HAP-1 (cell line): ENCODE measurements at regions not wholly inside any gene's neighbourhood (a gene's known extent, or its start where the extent isn't known, plus 50 kb on each side); places are given as distances from the start of the nearest gene placed in this dataset.
A peak's percentile ranks its signal among the peaks of the same experiment; 100 is the strongest.

Source experiments
- DNase-seq, 2 experiments: peaks; one replicate each; pipeline ENCODE4 v3.0.0-alpha.2; 2016 to 2020; ENCODE audit warnings: low spot score in 2 of 2
- H3K27me3 ChIP-seq: fragments of 250-450 bp; sonication (Bioruptor Pico); 2 replicates; pipeline ENCODE4 v1.5.1; 2020; ENCODE audit warnings: low read depth, mild to moderate bottlenecking, moderate library complexity
- H3K36me3 ChIP-seq: fragments of 250-450 bp; sonication (Bioruptor Pico); replicated peaks from 2 replicates; pipeline ENCODE4 v1.5.1; 2020; ENCODE audit warnings: mild to moderate bottlenecking
- H3K4me1 ChIP-seq: fragments of 250-450 bp; sonication (Bioruptor Pico); 2 replicates; pipeline ENCODE4 v1.5.1; 2020; ENCODE audit warnings: mild to moderate bottlenecking
- H3K4me3 ChIP-seq: fragments of 250-450 bp; sonication (Bioruptor Pico); 2 replicates; pipeline ENCODE4 v1.5.1; 2020; ENCODE audit warnings: mild to moderate bottlenecking, moderate library complexity
- H3K9me3 ChIP-seq: fragments of 250-450 bp; sonication (Bioruptor Pico); 2 replicates; pipeline ENCODE4 v1.5.1; 2020; ENCODE audit warnings: mild to moderate bottlenecking, moderate library complexity
- in situ Hi-C: fragments of 300-500 bp; cut with MboI; formaldehyde crosslinking; loops from 3 replicates; pipeline ENCODE4 v1.14.3; 2020; ENCODE audit warnings: low sequenced_read_pairs, inconsistent platforms, mixed read lengths

GRCh38 chr1:191953526-191953925 lies 204.7 kb upstream of the RGS18 start:
- Histone ChIP-seq H3K36me3 (no peaks in the 10 kb centered on the region), H3K27me3 (no peaks in the 10 kb centered on the region), H3K4me3 (no peak overlapping the region), H3K9me3 (no peaks in the 10 kb centered on the region), H3K4me1 (no peaks in the 10 kb centered on the region)
- in situ Hi-C loops = no loop called here
- no peak for DNase-seq

GRCh38 chr1:191959856-191960255 lies 198.4 kb upstream of the RGS18 start:
- in situ Hi-C loops = no loop called here
- DNase-seq = no peak
- H3K4me3 ChIP-seq = no peak overlapping the region

GRCh38 chr1:191963286-191963685 lies 195.0 kb upstream of the RGS18 start:
- DNase-seq = no peak
- Histone ChIP-seq H3K36me3 (no peaks in the 10 kb centered on the region), H3K27me3 (no peaks in the 10 kb centered on the region; the same call in 1 of the 2 replicates), H3K4me1 (no peaks in the 10 kb centered on the region), H3K4me3 (no peak overlapping the region), H3K9me3 (no peaks in the 10 kb centered on the region)
- in situ Hi-C loops = no loop called here

More at GRCh38 chr1:191959856-191960255, 198.4 kb upstream of the RGS18 start:
- no peaks in the 10 kb centered on the region for H3K27me3 ChIP-seq
- H3K9me3 ChIP-seq = no peaks in the 10 kb centered on the region
- no peaks in the 10 kb centered on the region for H3K36me3 ChIP-seq
- no peaks in the 10 kb centered on the region for H3K4me1 ChIP-seq

GRCh38 chr1:191963781-191964455 lies 194.3 kb upstream of the RGS18 start:
- Histone ChIP-seq H3K4me1 (no peaks in the 10 kb centered on the region), H3K27me3 (no peaks in the 10 kb centered on the region; the same call in 1 of the 2 replicates), H3K4me3 (no peak overlapping the region), H3K9me3 (no peaks in the 10 kb centered on the region), H3K36me3 (no peaks in the 10 kb centered on the region)
- DNase-seq = no peak
- in situ Hi-C loops = no loop called here

GRCh38 chr1:191969290-191969689 lies 189.0 kb upstream of the RGS18 start:
- in situ Hi-C loops = no loop called here
- Histone ChIP-seq H3K4me1 (no peaks in the 10 kb centered on the region), H3K36me3 (no peaks in the 10 kb centered on the region), H3K4me3 (no peak overlapping the region), H3K9me3 (no peaks in the 10 kb centered on the region), H3K27me3 (no peaks in the 10 kb centered on the region; the same call in 1 of the 2 replicates)
- no peak for DNase-seq

GRCh38 chr1:191970116-191970515 lies 188.1 kb upstream of the RGS18 start:
- in situ Hi-C loops = no loop called here

GRCh38 chr1:191971447-191971846 lies 186.8 kb upstream of the RGS18 start:
- no peaks in the 10 kb centered on the region for H3K4me1 ChIP-seq
- no peaks in the 10 kb centered on the region for H3K36me3 ChIP-seq
- in situ Hi-C loops = no loop called here
- no peak for DNase-seq
- H3K27me3 ChIP-seq = no peaks in the 10 kb centered on the region; the same call in 1 of the 2 replicates
- H3K4me3 ChIP-seq = no peak overlapping the region
- no peaks in the 10 kb centered on the region for H3K9me3 ChIP-seq

More at GRCh38 chr1:191970116-191970515, 188.1 kb upstream of the RGS18 start:
- Histone ChIP-seq H3K4me1 (no peaks in the 10 kb centered on the region), H3K27me3 (no peaks in the 10 kb centered on the region; the same call in 1 of the 2 replicates), H3K4me3 (no peak overlapping the region), H3K36me3 (no peaks in the 10 kb centered on the region), H3K9me3 (no peaks in the 10 kb centered on the region)
- no peak for DNase-seq

- Histone ChIP-seq H3K4me1 (no peaks in the 10 kb centered on the region), H3K36me3 (no peaks in the 10 kb centered on the region), H3K9me3 (no peaks in the 10 kb centered on the region), H3K27me3 (no peaks in the 10 kb centered on the region), H3K4me3 (no peak overlapping the region)
- in situ Hi-C loops = no loop called here
- no peak for DNase-seq
These were observed 184.3 kb upstream of the RGS18 start for GRCh38 chr1:191974004-191974403.

GRCh38 chr1:191977874-191978506 lies 180.3 kb upstream of the RGS18 start:
- no peaks in the 10 kb centered on the region for H3K27me3 ChIP-seq
- no peaks in the 10 kb centered on the region for H3K36me3 ChIP-seq
- H3K4me3 ChIP-seq = no peak overlapping the region
- H3K4me1 ChIP-seq = no peaks in the 10 kb centered on the region
- in situ Hi-C loops = no loop called here
- no peaks in the 10 kb centered on the region for H3K9me3 ChIP-seq
- DNase-seq = no peak

GRCh38 chr1:191984856-191985255 lies 173.4 kb upstream of the RGS18 start:
- Histone ChIP-seq H3K27me3 (no peaks in the 10 kb centered on the region), H3K36me3 (no peaks in the 10 kb centered on the region), H3K4me1 (no peaks in the 10 kb centered on the region), H3K9me3 (no peaks in the 10 kb centered on the region), H3K4me3 (no peak overlapping the region)
- in situ Hi-C loops = no loop called here
- DNase-seq = no peak

GRCh38 chr1:191992118-191992517 lies 166.1 kb upstream of the RGS18 start:
- in situ Hi-C loops = no loop called here
- no peaks in the 10 kb centered on the region for H3K4me1 ChIP-seq
- H3K4me3 ChIP-seq = no peak overlapping the region

GRCh38 chr1:191993549-191993948 lies 164.7 kb upstream of the RGS18 start:
- Histone ChIP-seq H3K4me1 (no peaks in the 10 kb centered on the region), H3K9me3 (no peaks in the 10 kb centered on the region), H3K36me3 (no peaks in the 10 kb centered on the region), H3K27me3 (no peaks in the 10 kb centered on the region), H3K4me3 (no peak overlapping the region)
- DNase-seq = peak in 1 of 2 experiments; percentile 29
- in situ Hi-C loops = no loop called here

More at GRCh38 chr1:191992118-191992517, 166.1 kb upstream of the RGS18 start:
- H3K27me3 ChIP-seq = no peaks in the 10 kb centered on the region
- no peak for DNase-seq
- H3K36me3 ChIP-seq = no peaks in the 10 kb centered on the region
- no peaks in the 10 kb centered on the region for H3K9me3 ChIP-seq

- Histone ChIP-seq H3K27me3 (no peaks in the 10 kb centered on the region), H3K4me1 (no peaks in the 10 kb centered on the region), H3K36me3 (no peaks in the 10 kb centered on the region), H3K4me3 (no peak overlapping the region), H3K9me3 (no peaks in the 10 kb centered on the region)
- no peak for DNase-seq
- in situ Hi-C loops = no loop called here
These were observed 156.2 kb upstream of the RGS18 start for GRCh38 chr1:192002063-192002462.

GRCh38 chr1:192003295-192004077 lies 154.8 kb upstream of the RGS18 start:
- Histone ChIP-seq H3K4me1 (no peaks in the 10 kb centered on the region), H3K4me3 (no peak overlapping the region), H3K36me3 (no peaks in the 10 kb centered on the region), H3K9me3 (no peaks in the 10 kb centered on the region), H3K27me3 (no peaks in the 10 kb centered on the region)
- in situ Hi-C loops = no loop called here
- no peak for DNase-seq
